ENCODE measurements at regions not wholly inside any gene's neighbourhood (a gene's known extent, or its start where the extent isn't known, plus 50 kb on each side); places are given as distances from the start of the nearest gene placed in this dataset.

DNA sequence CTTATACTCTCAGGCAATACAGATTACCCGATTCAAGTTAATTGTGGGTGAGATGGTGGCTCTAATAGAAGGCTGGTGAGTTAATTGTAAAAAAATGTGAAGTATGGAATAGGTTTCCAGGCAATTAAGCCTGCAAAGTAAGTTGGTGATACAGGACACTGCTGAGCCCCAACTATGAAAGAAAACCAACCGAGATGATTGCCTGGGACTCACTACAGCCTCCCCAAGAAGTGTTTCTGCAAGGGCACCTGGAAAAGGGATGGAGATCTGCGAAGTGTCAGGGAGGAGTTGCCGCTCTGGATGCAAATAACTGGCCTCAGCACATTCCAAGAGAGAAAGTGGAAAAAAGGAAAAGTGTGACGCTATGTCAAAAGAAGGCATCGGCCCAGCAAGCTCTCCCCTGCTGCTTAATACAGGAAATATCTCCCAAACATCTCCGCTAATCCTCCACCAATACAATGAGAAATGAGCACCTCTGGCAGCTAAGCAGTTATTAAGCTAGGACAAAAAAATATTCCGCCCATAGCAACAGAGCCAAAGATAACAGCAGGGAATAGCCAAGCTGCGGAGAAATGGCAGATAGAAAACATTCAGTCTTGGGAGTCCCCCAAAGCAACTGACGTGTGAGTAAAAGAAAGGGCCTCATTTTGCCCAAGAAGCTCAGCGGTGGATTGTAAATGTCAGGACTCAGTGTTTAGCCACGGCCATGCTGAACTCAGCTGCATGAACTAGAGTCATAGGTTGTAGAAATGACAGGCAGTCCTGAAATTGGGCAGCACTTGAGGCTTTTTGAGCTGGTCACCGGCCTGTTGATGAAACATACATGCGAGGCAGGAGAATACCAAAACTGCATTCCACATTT, 133.7 kb downstream of the SNX19 start:
- peak; percentile 26 for DNase-seq (ENCODE audit: low spot score)
- Histone ChIP-seq H3K4me3 (ENCODE audit: low read depth in 1 of 3, low read length in 3 of 3) (no peak overlapping the region), H3K9ac (ENCODE audit: low read depth in 1 of 2, low read length in 2 of 2) (no peak overlapping the region), H3K4me1 (ENCODE audit: control insufficient read depth in 4 of 4, insufficient read depth in 4 of 4, low read length in 3 of 4) (no peaks in the 10 kb centered on the region), H3K27ac (ENCODE audit: low read depth in 1 of 2, low read length in 2 of 2) (no peak overlapping the region), H3K27me3 (ENCODE audit: control insufficient read depth in 4 of 4, insufficient read depth in 4 of 4, low read length in 3 of 4) (no peaks in the 10 kb centered on the region), H3K9me3 (ENCODE audit: control insufficient read depth in 4 of 4, low read length in 3 of 4) (no peaks in the 10 kb centered on the region), H3K36me3 (ENCODE audit: control insufficient read depth in 4 of 4, insufficient read depth in 3 of 4, low read depth in 1 of 4, low read length in 3 of 4) (no peaks in the 10 kb centered on the region)
- WGBS: 61% methylated on average over 14 of the region's 14 CpGs
- TF ChIP-seq EGR1 (IDR thresholded peaks at IDR 0.05; ENCODE audit: low read depth in 2 of 2) (no peak), FOXA2 (IDR thresholded peaks at IDR 0.05) (no peak), ZBTB33 (IDR thresholded peaks at IDR 0.05) (no peak), HNF4G (IDR thresholded peaks at IDR 0.05) (no peak), NR2F2 (IDR thresholded peaks at IDR 0.05) (no peak), SP1 (IDR thresholded peaks at IDR 0.05) (no peak), YY1 (IDR thresholded peaks at IDR 0.05) (no peak)
- TF ChIP-seq, protein P1, sequence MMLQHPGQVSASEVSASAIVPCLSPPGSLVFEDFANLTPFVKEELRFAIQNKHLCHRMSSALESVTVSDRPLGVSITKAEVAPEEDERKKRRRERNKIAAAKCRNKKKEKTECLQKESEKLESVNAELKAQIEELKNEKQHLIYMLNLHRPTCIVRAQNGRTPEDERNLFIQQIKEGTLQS (IDR thresholded peaks at IDR 0.05): no peak
- TF ChIP-seq, protein P2, sequence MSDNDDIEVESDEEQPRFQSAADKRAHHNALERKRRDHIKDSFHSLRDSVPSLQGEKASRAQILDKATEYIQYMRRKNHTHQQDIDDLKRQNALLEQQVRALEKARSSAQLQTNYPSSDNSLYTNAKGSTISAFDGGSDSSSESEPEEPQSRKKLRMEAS (IDR thresholded peaks at IDR 0.05): no peak

DNA sequence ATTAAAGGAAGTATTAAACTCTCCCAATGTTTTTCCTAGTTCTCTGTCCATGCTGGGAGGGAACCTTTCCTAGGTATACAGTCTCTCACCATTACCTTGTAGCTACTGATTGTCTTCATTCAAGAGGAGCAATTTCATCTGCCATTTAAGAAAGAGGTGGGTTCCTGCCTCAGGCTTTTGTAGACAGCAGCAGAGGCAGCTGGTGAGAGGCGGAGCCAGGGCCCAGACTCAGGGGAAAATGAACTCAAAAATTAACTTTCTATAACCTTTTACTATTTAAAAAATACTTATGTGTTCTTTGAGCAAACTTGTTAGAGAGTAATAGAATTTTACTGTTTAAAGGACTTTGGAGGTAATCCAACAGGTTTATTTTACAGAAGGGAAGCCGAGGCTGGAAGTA, 133.0 kb downstream of the SNX19 start:
- Histone ChIP-seq H3K27ac (ENCODE audit: low read depth in 1 of 2, low read length in 2 of 2) (no peak overlapping the region), H3K4me3 (ENCODE audit: low read depth in 1 of 3, low read length in 3 of 3) (no peak overlapping the region), H3K9me3 (ENCODE audit: control insufficient read depth in 4 of 4, low read length in 3 of 4) (no peaks in the 10 kb centered on the region), H3K9ac (ENCODE audit: low read depth in 1 of 2, low read length in 2 of 2) (no peak overlapping the region), H3K36me3 (ENCODE audit: control insufficient read depth in 4 of 4, insufficient read depth in 3 of 4, low read depth in 1 of 4, low read length in 3 of 4) (no peaks in the 10 kb centered on the region), H3K27me3 (ENCODE audit: control insufficient read depth in 4 of 4, insufficient read depth in 4 of 4, low read length in 3 of 4) (no peaks in the 10 kb centered on the region), H3K4me1 (ENCODE audit: control insufficient read depth in 4 of 4, insufficient read depth in 4 of 4, low read length in 3 of 4) (no peaks in the 10 kb centered on the region)
- DNase-seq (ENCODE audit: low spot score): no peak
- WGBS: 85% methylated on average over 2 of the region's 2 CpGs
- no peak for TF ChIP-seq ZBTB33 (IDR thresholded peaks at IDR 0.05)
- TF ChIP-seq, protein P3, sequence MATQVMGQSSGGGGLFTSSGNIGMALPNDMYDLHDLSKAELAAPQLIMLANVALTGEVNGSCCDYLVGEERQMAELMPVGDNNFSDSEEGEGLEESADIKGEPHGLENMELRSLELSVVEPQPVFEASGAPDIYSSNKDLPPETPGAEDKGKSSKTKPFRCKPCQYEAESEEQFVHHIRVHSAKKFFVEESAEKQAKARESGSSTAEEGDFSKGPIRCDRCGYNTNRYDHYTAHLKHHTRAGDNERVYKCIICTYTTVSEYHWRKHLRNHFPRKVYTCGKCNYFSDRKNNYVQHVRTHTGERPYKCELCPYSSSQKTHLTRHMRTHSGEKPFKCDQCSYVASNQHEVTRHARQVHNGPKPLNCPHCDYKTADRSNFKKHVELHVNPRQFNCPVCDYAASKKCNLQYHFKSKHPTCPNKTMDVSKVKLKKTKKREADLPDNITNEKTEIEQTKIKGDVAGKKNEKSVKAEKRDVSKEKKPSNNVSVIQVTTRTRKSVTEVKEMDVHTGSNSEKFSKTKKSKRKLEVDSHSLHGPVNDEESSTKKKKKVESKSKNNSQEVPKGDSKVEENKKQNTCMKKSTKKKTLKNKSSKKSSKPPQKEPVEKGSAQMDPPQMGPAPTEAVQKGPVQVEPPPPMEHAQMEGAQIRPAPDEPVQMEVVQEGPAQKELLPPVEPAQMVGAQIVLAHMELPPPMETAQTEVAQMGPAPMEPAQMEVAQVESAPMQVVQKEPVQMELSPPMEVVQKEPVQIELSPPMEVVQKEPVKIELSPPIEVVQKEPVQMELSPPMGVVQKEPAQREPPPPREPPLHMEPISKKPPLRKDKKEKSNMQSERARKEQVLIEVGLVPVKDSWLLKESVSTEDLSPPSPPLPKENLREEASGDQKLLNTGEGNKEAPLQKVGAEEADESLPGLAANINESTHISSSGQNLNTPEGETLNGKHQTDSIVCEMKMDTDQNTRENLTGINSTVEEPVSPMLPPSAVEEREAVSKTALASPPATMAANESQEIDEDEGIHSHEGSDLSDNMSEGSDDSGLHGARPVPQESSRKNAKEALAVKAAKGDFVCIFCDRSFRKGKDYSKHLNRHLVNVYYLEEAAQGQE (IDR thresholded peaks at IDR 0.05): no peak
- no peak for TF ChIP-seq CTCF (IDR thresholded peaks at IDR 0.05; ENCODE audit: low read depth, low read length, missing input control)
- TF ChIP-seq FOXA1 (IDR thresholded peaks at IDR 0.05): no peak
- TF ChIP-seq TAF1 (conservative IDR thresholded peaks at IDR 0.05): no peak
- TF ChIP-seq GABPA (IDR thresholded peaks at IDR 0.05 in 1 of 2, conservative IDR thresholded peaks at IDR 0.05 in 1 of 2): no peak
- no peak for TF ChIP-seq RXRA (IDR thresholded peaks at IDR 0.05)
- no peak for TF ChIP-seq HNF4G (IDR thresholded peaks at IDR 0.05)
- TF ChIP-seq, protein P1 (IDR thresholded peaks at IDR 0.05): no peak
- TF ChIP-seq, protein P2 (IDR thresholded peaks at IDR 0.05): no peak
- TF ChIP-seq NR2F2 (IDR thresholded peaks at IDR 0.05): no peak
- TF ChIP-seq HNF4A (conservative IDR thresholded peaks at IDR 0.05): no peak
- no peak for TF ChIP-seq RAD21 (IDR thresholded peaks at IDR 0.05)
- no peak for TF ChIP-seq SP1 (IDR thresholded peaks at IDR 0.05)
- no peak for TF ChIP-seq YY1 (IDR thresholded peaks at IDR 0.05)
- no peak for TF ChIP-seq JUND (IDR thresholded peaks at IDR 0.05)
- TF ChIP-seq EGR1 (IDR thresholded peaks at IDR 0.05; ENCODE audit: low read depth in 2 of 2): no peak
- TF ChIP-seq FOXA2 (IDR thresholded peaks at IDR 0.05): no peak
